OCI-LY1 (cell line): ENCODE measurements at regions not wholly inside any gene's neighbourhood (a gene's known extent, or its start where the extent isn't known, plus 50 kb on each side); places are given as distances from the start of the nearest gene placed in this dataset.

Experiments used
- CTCF ChIP-seq: fragments of 200-600 bp; sonication (generic), shearing (Covaris generic); IDR thresholded peaks from 2 replicates; pipeline ENCODE4 v1.5.1; 2017; ENCODE audit warnings: mild to moderate bottlenecking, antibody characterized with exemption, low read length, moderate library complexity, mixed read lengths
- EZH2 ChIP-seq: fragments of 200-600 bp; sonication (generic), shearing (Covaris generic); IDR thresholded peaks from 2 replicates; pipeline ENCODE4 v1.8.0; 2017; ENCODE audit warnings: borderline replicate concordance, mixed run types, mild to moderate bottlenecking, antibody characterized with exemption, low read length, moderate library complexity, mixed read lengths

DNA sequence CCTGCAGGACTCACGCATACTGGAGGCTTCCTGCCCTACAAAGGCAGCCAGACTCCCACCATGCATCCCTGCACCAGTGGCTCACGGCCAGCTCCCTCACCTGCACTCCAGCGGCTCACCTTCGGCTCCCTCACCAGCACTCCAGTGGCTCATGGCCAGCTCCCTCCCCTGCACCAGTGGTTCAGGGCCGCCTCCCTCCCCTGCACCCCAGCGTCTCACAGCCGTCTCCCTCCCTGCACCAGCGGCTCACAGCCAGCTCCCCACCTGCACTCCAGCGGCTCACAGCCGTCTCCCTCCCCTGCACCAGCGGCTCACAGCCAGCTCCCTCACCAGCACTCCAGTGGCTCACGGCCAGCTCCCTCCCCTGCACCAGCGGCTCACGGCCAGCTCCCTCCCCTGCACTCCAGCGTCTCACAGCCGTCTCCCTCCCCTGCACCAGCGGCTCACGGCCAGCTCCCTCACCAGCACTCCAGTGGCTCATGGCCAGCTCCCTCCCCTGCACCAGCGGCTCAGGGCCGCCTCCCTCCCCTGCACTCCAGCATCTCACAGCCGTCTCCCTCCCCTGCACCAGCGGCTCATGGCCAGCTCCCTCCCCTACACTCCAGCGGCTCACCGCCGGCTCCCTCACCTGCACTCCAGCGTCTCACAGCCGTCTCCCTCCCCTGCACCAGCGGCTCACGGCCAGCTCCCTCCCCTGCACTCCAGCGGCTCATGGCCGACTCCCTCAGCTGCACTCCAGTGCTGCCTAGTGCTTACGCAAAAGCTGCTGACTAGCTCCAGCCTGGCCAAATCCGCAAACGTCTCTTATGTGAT is 324.5 kb downstream of the NPHP4 start:
- TF ChIP-seq CTCF (no peak), EZH2 (no peak)
